SW480 (cell line): ENCODE measurements at regions not wholly inside any gene's neighbourhood (a gene's known extent, or its start where the extent isn't known, plus 50 kb on each side); places are given as distances from the start of the nearest gene placed in this dataset.
A peak's percentile ranks its signal among the peaks of the same experiment; 100 is the strongest.

Experiments used
- DNase-seq: peaks from one replicate; pipeline ENCODE4 v3.0.0-alpha.2; 2016; ENCODE audit warnings: low spot score

DNA sequence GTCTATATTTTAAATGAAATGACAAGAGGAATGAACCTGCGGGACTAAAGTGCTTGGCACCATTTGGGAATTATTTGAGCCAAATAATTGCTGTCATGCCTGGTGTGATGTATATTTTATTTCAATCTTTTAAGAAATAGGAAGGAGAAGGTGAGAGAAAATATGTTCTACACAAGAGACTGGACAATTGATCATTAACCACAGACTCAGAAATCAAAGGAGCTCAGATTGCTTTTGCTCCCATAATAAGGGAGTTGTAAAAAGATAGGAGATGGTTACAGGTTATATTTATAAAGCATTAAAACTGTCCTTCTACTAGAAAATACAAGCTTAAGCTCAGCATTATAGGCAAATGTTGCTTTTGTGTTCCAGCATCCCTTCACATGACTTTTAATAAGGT lies 515.2 kb upstream of the SULF2 start:
- no peak for DNase-seq

DNA sequence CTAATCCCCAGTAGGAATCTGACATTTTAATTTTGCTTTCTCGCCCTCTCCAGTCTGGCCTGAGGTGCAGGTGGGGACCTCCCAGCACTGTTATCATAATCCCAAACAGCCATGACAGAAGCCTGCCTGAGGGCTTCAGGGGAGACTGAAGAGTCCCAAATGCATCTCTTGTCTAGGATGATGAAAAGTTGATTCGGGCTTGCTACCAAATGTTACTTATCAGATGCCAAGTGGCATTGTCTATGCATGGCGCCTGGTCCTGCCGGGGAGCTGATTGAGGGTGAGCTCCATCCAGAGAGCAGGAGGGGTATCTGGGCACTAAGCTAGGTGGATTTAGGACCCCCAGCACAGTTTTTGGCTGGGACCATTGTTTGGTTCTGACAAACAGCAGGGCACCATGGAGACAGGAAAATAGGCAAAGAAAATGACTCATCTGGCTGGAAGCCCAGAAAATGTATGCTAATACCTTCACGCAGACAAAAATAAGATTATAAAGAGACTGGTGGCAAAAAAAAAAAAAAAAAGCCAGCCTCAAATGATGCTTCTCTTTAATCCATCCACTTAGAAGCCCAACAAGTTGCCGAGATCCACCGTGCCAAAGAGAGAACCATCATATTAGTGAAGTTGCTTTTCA lies 513.7 kb upstream of the SULF2 start:
- peak; percentile 66 for DNase-seq

DNA sequence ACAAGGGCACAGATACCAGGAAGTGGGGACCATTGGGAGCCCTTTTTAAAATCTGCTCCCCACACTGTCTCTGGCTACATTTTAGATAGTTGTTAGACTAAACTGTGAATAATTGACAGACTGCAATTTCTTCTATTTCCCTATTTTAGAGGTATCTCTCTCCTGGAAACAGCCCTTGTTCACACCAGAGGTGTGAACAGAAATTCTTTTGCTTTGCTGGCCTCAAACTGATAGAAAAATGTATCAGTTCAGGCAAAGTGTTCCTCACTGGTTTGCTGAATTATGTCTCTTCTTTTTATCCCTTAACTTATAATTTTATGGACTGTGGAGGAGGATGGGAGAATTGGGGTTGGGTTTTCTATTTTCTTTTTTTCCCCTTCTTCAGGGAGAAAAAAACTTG lies 513.2 kb upstream of the SULF2 start:
- no peak for DNase-seq

DNA sequence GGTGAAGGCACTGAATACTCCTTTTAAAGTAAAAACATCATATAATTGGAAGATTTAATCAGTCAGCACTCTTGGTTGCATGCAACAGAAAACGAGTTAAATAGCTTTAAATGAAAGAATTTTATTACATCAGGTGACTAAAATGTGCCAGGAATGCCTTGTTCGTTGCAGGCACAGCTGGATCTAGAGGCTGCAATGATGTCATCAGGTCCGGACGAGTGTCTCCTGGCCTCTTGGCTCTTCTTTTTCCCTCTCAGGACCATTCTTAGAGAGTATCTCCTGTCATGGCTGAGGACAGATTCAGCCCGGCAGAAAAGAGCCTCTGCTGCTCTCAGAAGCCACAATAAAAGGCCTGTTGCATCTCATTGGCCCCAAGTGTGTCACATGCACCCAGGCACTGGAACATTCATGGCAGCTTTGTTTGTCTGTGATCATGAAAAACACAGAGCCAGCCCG lies 510.7 kb upstream of the SULF2 start:
- peak; percentile 42 for DNase-seq

DNA sequence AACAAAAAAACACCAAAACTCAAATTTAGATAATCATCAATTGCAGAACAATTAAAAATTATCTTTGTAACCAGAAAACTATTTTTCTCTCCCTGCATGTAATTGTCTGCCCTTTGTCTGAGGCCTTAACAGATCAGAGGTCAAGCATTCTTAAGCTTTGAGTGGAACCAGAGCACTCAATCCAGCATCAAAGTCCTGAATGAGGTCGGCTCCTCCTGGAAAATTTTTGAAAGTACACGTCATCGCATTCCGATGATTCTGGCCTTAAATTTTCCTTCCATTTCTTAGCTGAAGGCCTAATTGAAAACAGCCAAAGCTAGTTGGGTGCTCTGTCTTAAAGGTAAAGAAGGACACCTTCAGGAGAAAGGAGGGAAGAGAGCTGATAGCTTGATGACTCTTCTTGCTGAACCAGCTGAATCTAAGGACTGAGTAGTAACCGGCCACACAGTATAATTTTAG lies 510.2 kb upstream of the SULF2 start:
- DNase-seq = peak; percentile 95

DNA sequence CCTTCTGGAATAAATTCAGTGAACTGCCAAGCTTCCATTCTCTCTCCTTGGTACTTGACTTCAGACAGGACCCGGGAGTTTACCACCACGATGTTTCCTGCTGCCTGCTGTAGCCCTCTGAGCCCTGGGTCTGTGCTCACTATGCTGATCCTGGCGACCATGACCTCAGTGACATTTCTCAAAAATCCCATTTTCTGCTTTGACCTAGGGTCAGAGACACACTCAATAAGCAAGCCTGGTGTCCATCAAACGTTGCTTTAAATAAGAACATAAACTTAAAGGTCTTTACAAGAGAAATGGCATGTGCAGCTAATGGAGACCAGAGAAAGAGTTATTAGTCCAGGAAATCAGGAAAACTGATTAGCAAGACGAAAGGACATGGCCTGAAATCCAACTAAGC lies 509.7 kb upstream of the SULF2 start:
- no peak for DNase-seq

DNA sequence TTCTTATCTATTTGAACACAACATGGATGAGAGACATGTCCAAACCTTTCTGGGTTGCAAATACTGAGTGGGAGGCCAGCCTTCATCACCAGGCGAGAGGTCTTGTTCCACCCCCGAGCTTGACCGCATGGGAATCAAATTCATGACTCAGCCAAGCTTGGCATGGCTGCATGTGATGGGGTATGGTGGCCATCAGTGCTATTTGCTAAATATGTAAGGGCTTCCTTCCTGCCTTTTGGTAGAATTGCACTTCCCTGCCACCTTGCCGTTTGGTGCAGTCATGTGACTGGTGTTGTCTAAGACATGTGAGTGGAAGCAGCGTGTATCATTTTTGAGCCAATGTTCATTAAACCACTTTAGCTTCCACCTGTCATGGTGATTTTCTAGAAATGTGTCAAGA lies 508.9 kb upstream of the SULF2 start:
- DNase-seq = peak; percentile 39

DNA sequence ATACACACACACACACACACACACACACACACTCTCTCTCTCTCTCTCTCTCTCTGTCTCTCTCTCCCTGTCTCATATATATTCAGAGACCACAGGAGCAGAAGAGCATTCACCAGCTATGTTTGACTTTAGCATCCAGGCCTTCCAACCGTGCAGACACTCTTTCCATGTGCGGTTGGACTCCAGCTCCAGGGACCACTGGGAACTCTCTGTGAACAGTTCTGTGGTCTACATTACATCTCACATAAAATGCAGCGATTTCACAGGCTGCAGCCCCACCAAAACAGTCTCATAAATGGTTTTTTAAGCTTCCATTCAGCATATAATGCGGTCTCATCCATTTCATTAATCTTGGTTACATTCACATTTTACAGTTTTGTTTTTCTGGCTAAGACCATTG lies 508.4 kb upstream of the SULF2 start:
- DNase-seq = no peak

DNA sequence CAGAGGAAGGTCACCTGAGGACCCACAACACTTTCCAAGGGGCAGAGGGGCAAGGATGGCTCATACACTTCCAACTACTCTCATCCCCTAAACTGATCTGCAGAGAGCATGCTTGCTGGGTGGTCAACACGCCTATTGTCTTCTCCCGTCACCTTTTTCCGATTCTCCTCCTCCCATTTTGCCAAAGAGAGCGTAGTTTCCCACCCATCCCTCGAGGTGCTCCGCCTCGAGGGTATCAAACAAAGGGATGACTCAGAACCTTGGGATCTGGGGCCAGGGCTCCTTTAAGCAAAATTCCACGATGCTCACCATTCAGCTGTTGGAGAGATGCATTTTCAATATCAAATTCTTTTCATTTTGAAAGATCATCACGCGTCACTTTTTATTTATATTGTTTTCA lies 507.5 kb upstream of the SULF2 start:
- peak; percentile 36 for DNase-seq

DNA sequence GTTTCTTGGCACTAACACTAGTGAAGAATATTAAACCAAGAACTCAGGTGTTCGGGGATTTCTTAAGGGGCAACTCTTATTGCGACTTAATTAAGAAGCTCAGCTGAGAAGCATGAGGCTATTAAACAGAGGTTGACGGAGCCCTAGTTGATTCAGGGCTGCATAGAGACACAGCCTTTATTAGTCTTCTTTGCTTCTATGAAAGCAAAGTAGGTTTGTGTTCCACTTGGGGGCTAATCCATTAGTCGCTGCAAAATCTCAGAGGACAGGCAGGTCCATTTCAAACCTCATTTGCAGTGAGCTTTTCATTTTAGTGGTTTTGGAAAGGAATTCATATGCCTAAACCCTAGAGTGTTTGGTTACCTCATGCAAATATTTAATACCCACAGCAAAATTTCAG lies 506.6 kb upstream of the SULF2 start:
- DNase-seq = no peak

DNA sequence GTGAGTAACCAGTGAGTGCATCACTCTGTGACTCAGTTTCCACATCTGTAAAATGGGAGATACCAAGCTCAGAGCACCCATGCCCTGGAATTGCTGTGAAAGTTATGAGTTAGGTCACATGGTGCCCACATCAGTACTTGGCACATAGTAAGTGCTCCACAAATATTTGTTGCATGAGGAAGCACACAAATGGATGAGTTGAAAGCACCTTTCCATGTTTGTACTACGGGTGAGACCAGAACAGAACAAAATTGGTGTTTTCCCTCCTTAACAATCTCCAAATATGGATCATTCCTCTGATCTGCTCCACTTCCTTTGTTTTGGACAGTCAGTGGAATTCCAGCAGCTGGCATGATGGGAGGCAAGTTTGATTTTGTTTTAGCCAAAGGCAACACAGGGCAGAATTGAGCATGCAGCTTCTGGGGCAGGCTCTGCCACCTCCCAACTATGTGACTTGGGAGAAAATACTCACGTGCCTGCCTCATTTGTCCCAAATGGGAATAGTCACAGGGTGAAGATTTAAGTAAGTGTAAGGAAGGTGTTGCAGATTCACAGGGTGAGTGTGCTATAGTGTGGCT lies 503.7 kb upstream of the SULF2 start:
- DNase-seq = no peak

DNA sequence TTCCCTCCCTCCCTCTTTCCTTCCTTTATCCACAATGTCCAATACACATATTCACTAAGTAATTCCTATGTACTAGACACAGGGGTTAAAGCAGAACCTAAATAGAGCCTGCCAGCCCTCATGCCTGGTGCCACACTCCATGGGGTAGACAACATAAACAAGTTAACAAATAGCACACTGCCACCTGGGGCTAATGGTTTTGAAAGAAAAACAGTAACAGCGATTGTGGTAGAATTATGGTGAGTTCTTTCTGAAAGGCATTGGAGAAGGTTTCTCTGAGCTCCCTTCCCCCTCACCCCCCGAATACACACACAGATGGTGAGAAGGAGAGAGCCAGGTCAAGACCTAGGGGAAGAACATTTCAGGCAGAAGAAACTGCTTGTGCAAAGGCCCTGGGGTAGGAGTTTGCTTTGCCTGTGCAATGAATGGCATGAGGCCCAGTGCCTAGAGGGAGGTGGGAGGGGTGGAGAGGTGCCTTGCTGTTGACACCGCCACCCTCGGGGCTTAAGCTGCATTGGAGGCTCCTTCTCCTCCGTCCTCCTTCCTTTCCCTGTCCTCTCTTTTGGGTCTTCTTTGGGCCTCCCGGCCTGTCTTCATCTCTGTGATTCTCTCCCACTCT lies 502.4 kb upstream of the SULF2 start:
- no peak for DNase-seq

DNA sequence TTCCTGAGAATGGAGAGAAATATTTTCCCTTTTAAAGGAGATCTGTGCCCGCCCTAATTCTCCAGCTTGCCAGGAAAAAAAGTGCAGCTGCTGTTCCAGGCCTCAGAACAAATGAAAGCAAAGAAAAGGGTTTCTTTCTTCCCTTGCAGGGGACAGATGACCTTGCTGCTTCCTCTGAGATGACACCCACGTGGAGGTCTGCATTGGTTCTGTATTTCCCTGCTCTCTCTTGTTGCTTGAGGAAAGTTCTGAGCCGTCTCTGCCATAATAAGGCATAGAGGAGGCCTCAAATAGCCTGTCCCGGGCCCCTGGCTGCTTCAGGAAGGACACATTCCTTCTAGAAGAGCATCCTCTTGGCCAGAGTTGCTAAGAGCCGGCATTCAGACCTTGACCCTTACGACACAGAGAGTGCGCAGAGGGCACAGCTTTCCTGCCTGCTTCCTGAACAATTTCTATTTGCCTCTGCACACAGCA lies 501.8 kb upstream of the SULF2 start:
- no peak for DNase-seq

DNA sequence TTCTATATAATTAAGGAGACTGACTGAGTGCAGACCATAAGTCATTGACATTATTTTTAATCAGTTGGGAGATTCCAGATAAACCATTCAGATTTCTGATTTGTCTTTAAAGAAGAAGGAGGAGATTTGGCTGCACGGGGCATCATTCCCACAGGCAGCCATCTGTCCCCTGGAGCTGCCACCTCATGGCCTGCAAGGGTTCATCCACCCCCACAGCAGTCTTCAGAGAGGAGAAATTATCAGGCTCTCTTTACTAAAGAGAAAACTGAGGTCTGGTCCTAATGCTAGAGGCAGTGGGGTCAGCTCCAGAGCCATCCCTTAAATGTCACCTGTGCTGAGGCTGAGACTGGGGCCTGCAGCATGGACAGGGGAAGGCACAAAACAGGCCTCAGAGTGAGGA lies 501.3 kb upstream of the SULF2 start:
- DNase-seq = no peak

DNA sequence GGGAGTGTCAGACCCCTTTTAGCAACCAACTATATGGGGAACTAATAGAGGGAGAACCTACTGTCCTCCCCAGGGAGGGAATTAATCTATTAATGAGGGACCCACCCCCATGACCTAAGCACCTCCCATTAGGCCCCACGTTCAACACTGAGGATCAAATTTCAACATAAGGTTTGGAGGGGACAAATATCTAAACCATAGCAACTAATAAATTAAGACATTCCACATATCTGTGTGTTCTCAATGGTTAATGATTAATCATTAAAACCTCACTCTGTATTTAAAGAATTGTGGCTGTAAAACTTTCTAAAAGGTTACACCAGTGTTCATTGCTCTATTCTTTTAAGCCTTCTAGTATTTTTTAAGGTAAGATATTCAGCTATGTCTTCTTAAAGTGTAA lies 500.4 kb upstream of the SULF2 start:
- DNase-seq = peak; percentile 80

DNA sequence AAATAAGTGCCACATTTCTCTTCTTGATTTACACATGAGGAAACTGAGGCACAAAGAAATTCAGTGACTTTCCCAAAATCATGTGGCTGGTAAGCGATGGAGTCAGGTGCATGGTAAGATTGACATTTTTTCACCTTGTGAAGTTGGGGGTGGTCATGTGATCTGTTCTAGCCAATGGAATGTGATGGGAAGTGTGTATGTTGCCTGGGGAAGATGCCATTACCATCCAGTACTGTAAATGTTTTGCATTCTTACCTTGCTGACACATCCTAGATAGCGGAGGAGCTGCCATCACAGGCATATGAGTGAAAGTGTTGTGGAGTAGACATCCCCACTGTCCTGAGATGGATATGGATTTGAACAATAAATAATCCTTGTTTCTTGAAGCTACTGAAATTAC lies 499.6 kb upstream of the SULF2 start:
- DNase-seq = peak; percentile 84

DNA sequence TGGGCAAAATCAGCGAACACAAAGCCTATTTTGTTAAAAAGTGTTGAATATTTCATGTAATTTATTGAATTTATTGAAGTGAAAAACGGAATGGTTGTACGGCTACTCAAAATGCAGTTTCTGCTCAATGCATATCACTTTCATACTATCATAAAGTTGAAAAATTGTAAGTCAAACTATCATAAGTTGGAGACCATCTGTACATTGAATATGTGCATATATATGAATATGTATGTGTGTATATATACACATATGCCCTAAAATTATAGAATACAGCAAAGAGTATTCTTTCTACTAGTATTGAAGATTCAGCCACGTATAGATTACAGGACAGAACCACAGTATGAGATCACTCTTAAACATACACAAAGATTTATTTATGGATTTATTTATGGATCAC lies 499.0 kb upstream of the SULF2 start:
- DNase-seq = no peak

DNA sequence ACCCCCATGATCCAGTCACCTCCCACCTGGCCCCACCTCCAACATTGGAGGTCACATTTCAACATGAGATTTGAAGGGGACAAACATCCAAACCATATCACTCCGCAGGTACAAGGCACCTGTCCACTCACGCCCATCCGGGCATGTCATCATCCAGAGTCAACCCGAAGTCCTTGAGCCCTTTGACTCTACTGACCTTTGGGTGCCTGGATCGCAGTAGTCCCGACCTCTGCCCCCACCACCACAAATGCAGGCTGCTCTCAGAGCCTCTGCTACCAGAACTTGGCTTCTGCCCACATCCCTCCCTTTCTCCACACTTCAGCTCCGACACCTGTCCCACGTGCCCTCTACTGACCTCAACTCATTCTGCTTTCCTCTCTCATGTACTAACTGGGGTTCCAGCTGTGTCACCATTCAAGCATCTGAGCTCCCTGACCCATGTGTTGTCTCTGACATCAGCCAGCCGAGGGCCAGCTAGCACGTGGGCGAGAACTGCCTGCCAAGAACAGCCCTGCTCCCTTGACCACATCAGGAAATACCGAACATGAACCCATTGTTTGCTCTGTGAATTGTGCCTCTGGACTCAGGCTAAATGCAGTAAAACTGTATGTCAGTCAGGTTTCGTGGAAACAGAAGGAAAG lies 498.3 kb upstream of the SULF2 start:
- DNase-seq = peak; percentile 88

DNA sequence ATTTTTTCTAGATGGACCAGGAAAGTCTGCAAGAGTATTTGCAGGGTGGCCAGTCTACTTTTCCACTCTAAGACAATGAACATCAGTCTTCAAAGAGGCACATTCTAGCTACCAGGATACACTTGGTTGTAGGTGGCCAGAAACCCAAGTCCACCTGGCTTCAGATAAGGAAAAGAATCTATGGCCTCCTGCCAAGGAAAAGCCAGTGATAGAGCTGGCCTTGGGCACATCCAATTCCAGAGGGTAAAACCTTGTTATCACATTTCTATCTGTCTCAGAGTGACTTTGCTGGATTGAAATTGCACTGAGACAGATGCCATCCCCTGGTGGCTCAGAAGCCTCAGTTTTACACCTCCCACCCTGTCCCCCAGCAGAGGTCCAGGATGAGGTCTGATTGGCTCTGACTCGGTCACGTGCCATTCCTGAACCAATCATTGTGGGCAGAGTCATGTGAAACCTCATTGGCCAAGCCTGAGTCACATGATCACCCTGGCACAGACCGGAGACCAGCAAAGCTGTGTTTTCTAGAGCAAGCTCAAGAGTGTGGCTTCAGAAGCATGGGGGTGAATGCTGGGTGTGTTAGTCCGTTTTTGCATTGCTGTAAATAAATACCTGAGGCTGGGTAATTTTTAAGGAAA lies 497.4 kb upstream of the SULF2 start:
- DNase-seq = no peak

DNA sequence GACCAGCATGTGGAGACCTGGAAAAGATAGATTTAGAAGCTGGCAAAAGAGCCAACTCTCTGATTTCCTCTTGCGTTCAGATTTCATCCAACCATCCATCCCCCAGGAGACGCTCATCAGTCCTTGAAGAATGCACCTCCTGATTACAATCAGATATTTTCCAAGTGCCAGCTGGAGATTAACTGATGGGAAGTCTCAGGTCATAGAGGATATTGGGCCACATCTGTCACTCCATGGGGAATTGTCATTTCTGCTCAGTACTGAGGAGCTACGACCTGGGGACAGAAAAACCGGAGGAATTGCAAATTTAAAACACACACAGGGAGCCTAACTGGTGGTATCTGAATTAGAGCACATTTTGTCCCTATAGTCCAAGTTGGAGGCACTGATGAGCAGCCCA lies 496.2 kb upstream of the SULF2 start:
- DNase-seq = no peak

DNA sequence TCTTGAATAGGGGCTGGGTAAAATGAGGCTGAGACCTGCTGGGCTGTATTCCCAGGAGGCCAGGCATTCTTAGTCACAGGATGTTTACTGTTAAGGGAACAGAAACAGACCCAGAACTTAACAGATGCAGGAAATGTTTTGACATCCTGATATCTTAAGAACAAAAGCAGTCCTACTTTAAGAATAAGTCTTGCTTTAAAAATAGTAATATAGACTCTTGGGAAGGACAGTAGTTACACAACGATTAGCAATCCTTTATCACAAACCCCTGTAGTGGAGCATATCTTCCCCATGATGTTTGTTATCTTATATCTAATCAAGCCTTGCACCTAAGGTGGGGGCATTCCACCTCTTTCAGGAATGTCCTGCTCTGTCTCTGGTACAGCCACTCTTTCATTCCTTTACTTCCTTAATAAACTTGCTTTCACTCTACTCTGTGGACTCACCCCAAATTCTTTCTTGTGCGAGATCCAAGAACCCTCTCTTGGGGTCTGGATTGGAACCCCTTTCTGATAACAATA lies 493.7 kb upstream of the SULF2 start:
- no peak for DNase-seq

DNA sequence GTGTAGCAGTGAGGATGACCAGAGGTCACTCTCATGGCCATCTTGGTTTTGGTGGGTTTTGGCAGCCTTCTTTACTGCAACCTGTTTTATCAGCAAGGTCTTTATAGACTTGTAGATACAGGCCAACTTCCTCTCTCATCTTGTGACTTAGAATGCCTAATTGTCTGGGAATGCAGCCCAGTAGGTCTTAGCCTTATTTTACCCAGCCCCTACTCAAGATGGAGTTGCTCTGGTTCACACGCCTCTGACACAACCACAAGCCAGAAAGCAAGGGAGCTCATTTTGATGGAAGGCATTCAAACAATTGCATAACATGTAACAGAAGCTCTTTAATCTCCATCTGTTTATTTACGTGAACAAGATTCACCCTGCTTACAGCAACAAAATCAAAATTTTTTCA lies 492.0 kb upstream of the SULF2 start:
- DNase-seq = no peak

DNA sequence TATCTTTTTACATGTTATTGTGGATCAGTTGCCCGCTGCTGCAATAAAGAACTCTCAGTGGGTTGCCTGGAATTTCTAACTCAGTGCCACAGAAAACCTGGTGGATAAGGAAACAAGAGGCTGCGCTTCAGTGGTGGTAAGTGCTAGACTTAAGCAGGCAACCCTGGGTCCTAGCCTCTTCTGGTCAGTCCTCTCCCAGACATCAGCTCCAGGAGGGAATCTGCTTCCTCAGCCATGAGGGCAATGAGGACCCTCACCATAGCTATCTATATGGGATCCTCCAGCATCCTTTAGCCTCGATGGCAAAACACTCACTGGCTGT lies 490.7 kb upstream of the SULF2 start:
- DNase-seq = no peak
